H9 (cell line): ENCODE measurements at regions not wholly inside any gene's neighbourhood (a gene's known extent, or its start where the extent isn't known, plus 50 kb on each side); places are given as distances from the start of the nearest gene placed in this dataset.
A peak's percentile ranks its signal among the peaks of the same experiment; 100 is the strongest.

Source experiments
- DNase-seq: peaks from one replicate; pipeline ENCODE4 v3.0.0-alpha.2; 2017
- H2AFZ ChIP-seq: one replicate; pipeline ENCODE4 v1.6.1; 2013; ENCODE audit warnings: mild to moderate bottlenecking, low read length, control low read depth, moderate library complexity
- H2AK5ac ChIP-seq: 2 replicates; pipeline ENCODE4 v1.6.1; 2013; ENCODE audit warnings: low read length, control low read depth, mixed read lengths; ENCODE audit not compliant: insufficient read length
- H2BK120ac ChIP-seq: one replicate; pipeline ENCODE4 v1.6.1; 2013; ENCODE audit warnings: low read depth, mild to moderate bottlenecking, low read length, control low read depth, inconsistent platforms; ENCODE audit not compliant: poor library complexity, severe bottlenecking
- H2BK12ac ChIP-seq: 2 replicates; pipeline ENCODE4 v1.6.1; 2013; ENCODE audit warnings: low read length, control low read depth, mixed read lengths, low read depth; ENCODE audit not compliant: insufficient read length
- H2BK15ac ChIP-seq: 2 replicates; pipeline ENCODE4 v1.6.1; 2013; ENCODE audit warnings: low read depth, low read length, control low read depth
- H2BK20ac ChIP-seq: one replicate; pipeline ENCODE4 v1.6.1; 2013; ENCODE audit warnings: low read depth, mild to moderate bottlenecking, low read length, control low read depth, inconsistent platforms; ENCODE audit not compliant: poor library complexity, severe bottlenecking
- H2BK5ac ChIP-seq: 2 replicates; pipeline ENCODE4 v1.6.1; 2013; ENCODE audit warnings: low read length, control low read depth, mixed read lengths; ENCODE audit not compliant: insufficient read length
- H3K14ac ChIP-seq: 2 replicates; pipeline ENCODE4 v1.6.1; 2013; ENCODE audit warnings: low read length, control low read depth; ENCODE audit not compliant: insufficient read depth
- H3K18ac ChIP-seq: 2 replicates; pipeline ENCODE4 v1.6.1; 2013; ENCODE audit warnings: low read depth, mild to moderate bottlenecking, mixed read lengths, low read length, control low read depth; ENCODE audit not compliant: insufficient read length
- H3K23ac ChIP-seq: 2 replicates; pipeline ENCODE4 v1.6.1; 2013; ENCODE audit warnings: low read length, control low read depth, mixed read lengths, low read depth; ENCODE audit not compliant: insufficient read length
- H3K23me2 ChIP-seq: 2 replicates; pipeline ENCODE4 v1.6.1; 2013; ENCODE audit warnings: low read depth, mild to moderate bottlenecking, mixed read lengths, low read length, control low read depth; ENCODE audit not compliant: insufficient read length, poor library complexity, severe bottlenecking
- H3K27ac ChIP-seq: 2 replicates; pipeline ENCODE4 v1.5.1; 2013; ENCODE audit warnings: low read length, control low read depth, mixed read lengths, low read depth; ENCODE audit not compliant: insufficient read length
- H3K27me3 ChIP-seq: 2 replicates; pipeline ENCODE4 v1.6.1; 2013; ENCODE audit warnings: low read length, control low read depth, inconsistent platforms; ENCODE audit not compliant: insufficient read depth
- H3K4ac ChIP-seq: 2 replicates; pipeline ENCODE4 v1.6.1; 2013; ENCODE audit warnings: low read depth, mild to moderate bottlenecking, control low read depth, inconsistent platforms, low read length, moderate library complexity
- H3K4me1 ChIP-seq: 2 replicates; pipeline ENCODE4 v1.6.1; 2013; ENCODE audit warnings: low read length, control low read depth, inconsistent platforms; ENCODE audit not compliant: insufficient read depth
- H3K4me2 ChIP-seq: 2 replicates; pipeline ENCODE4 v1.6.1; 2013; ENCODE audit warnings: low read length, control low read depth, mixed read lengths; ENCODE audit not compliant: insufficient read length, insufficient read depth
- H3K56ac ChIP-seq: 2 replicates; pipeline ENCODE4 v1.6.1; 2013; ENCODE audit warnings: low read depth, mild to moderate bottlenecking, mixed read lengths, low read length, control low read depth; ENCODE audit not compliant: insufficient read length
- H3K79me1 ChIP-seq: 2 replicates; pipeline ENCODE4 v1.6.1; 2013; ENCODE audit warnings: low read depth, mild to moderate bottlenecking, moderate library complexity, low read length, control low read depth, inconsistent platforms; ENCODE audit not compliant: insufficient read depth, poor library complexity, severe bottlenecking
- H3K79me2 ChIP-seq: 2 replicates; pipeline ENCODE4 v1.6.1; 2013; ENCODE audit warnings: low read length, control low read depth, inconsistent platforms; ENCODE audit not compliant: insufficient read depth
- H3K9ac ChIP-seq: 2 replicates; pipeline ENCODE4 v1.6.1; 2013; ENCODE audit warnings: low read length, control low read depth, mixed read lengths; ENCODE audit not compliant: insufficient read length; ENCODE audit errors: extremely low read depth
- H3K9me3 ChIP-seq: one replicate; pipeline ENCODE4 v1.6.1; 2013; ENCODE audit warnings: low read depth, low read length, inconsistent platforms; ENCODE audit not compliant: control insufficient read depth
- H3T11ph ChIP-seq: one replicate; pipeline ENCODE4 v1.6.1; 2013; ENCODE audit warnings: mild to moderate bottlenecking, low read length, control low read depth, inconsistent platforms
- H4K20me1 ChIP-seq: one replicate; pipeline ENCODE4 v1.6.1; 2013; ENCODE audit not compliant: control insufficient read depth, insufficient read length, insufficient read depth
- H4K5ac ChIP-seq: 2 replicates; pipeline ENCODE4 v1.6.1; 2013; ENCODE audit warnings: low read depth, mild to moderate bottlenecking, mixed read lengths, low read length, control low read depth; ENCODE audit not compliant: insufficient read length
- H4K8ac ChIP-seq: replicated peaks from 2 replicates; pipeline ENCODE4 v1.6.1; 2013; ENCODE audit warnings: low read length, control low read depth, mixed read lengths, low read depth; ENCODE audit not compliant: insufficient read length
- H4K91ac ChIP-seq: 2 replicates; pipeline ENCODE4 v1.6.1; 2013; ENCODE audit warnings: low read depth, mild to moderate bottlenecking, moderate library complexity, mixed read lengths, low read length, control low read depth; ENCODE audit not compliant: insufficient read length
- H3K27ac Mint-ChIP-seq, 3 experiments: 2 replicates in 2 of 3; 3 replicates in 1 of 3; pipeline ENCODE4 v1.8.0; 2020 to 2021; ENCODE audit warnings: mixed read lengths in 3 of 3, mild to moderate bottlenecking in 1 of 3, moderate library complexity in 1 of 3
- H3K27me3 Mint-ChIP-seq: 2 replicates; pipeline ENCODE4 v1.8.0; 2021; ENCODE audit warnings: low read depth, mild to moderate bottlenecking, moderate library complexity, mixed read lengths
- H3K36me3 Mint-ChIP-seq, 3 experiments: 2 replicates in 2 of 3; 3 replicates in 1 of 3; pipeline ENCODE4 v1.8.0; 2020 to 2021; ENCODE audit warnings: low read depth in 3 of 3, mixed read lengths in 3 of 3; ENCODE audit not compliant: insufficient read depth in 1 of 3
- H3K4me1 Mint-ChIP-seq, 2 experiments: 2 replicates each; pipeline ENCODE4 v1.8.0; 2020; ENCODE audit warnings: mixed read lengths in 2 of 2
- H3K4me3 Mint-ChIP-seq, 2 experiments: 2 replicates in 1 of 2; 3 replicates in 1 of 2; pipeline ENCODE4 v1.8.0; 2020 to 2021; ENCODE audit warnings: mild to moderate bottlenecking in 2 of 2, mixed read lengths in 2 of 2, moderate library complexity in 1 of 2
- H3K9me3 Mint-ChIP-seq, 2 experiments: 2 replicates in 1 of 2; 3 replicates in 1 of 2; pipeline ENCODE4 v1.8.0; 2020; ENCODE audit warnings: mild to moderate bottlenecking in 2 of 2, mixed read lengths in 2 of 2, moderate library complexity in 1 of 2
- CTCF ChIP-seq: fragments of 200-600 bp; sonication (generic); conservative IDR thresholded peaks from 3 replicates; pipeline ENCODE4 v1.8.0; 2021; ENCODE audit warnings: antibody characterized with exemption, mild to moderate bottlenecking
- WGBS: extraction: QIAGEN DNeasy Blood & Tissue Kit; methylation state at CpG from one replicate; pipeline ENCODE4 v1.1.7; 2013; ENCODE audit warnings: missing lambda C conversion rate, low lambda C conversion rate, mixed read lengths; ENCODE audit not compliant: insufficient read length; ENCODE audit errors: extremely low coverage; 5-methylcytosine and 5-hydroxymethylcytosine counted together

- no peaks in the 10 kb centered on the region; the same call in 1 of the 2 replicates for H3K27me3 ChIP-seq
- no peak overlapping the region for H3K4me2 ChIP-seq
- peak; percentile 2; the same call in 1 of the 3 replicates for TF ChIP-seq CTCF
- H2BK20ac ChIP-seq, result no peak overlapping the region
- H3K4me3 Mint-ChIP-seq, result no peak overlapping the region
- no peak overlapping the region for H3T11ph ChIP-seq
- no peaks in the 10 kb centered on the region for H3K23me2 ChIP-seq
- H3K56ac ChIP-seq, result no peak overlapping the region
- no peak overlapping the region for H4K8ac ChIP-seq
- H2BK12ac ChIP-seq, result no peak overlapping the region
- H3K4ac ChIP-seq, result no peak overlapping the region
- H2BK5ac ChIP-seq, result no peak overlapping the region
- no peaks in the 10 kb centered on the region for H3K79me2 ChIP-seq
- no peaks in the 10 kb centered on the region for H4K20me1 ChIP-seq
- peaks cover 4 to 17% (median 8%) of the 10 kb centered on the region in 3 experiments; a peak in 6 of 7 replicates for H3K36me3 Mint-ChIP-seq
- H3K4me1 Mint-ChIP-seq, result peaks cover 0 to 7% of the 10 kb centered on the region in 2 experiments; a peak in 2 of 4 replicates
- H2BK120ac ChIP-seq, result no peak overlapping the region
- no peak overlapping the region for H4K91ac ChIP-seq
- H2BK15ac ChIP-seq, result no peak overlapping the region
- H4K5ac ChIP-seq, result no peak overlapping the region
- peaks cover 6% of the 10 kb centered on the region for H3K9me3 ChIP-seq
- H3K4me1 ChIP-seq, result no peaks in the 10 kb centered on the region
- peaks cover 42% of the 10 kb centered on the region for H3K27me3 Mint-ChIP-seq
- WGBS, result no CpG with 5 or more reads among the region's 9 CpGs
- H3K27ac Mint-ChIP-seq, result no peak overlapping the region
- H3K18ac ChIP-seq, result no peak overlapping the region
- no peak overlapping the region for H2AFZ ChIP-seq
- H3K79me1 ChIP-seq, result no peaks in the 10 kb centered on the region
- no peak overlapping the region for H3K23ac ChIP-seq
- no peak overlapping the region for H3K27ac ChIP-seq
- no peak overlapping the region for H3K9ac ChIP-seq
- no peak for DNase-seq
- no peak overlapping the region for H2AK5ac ChIP-seq
- no peak overlapping the region for H3K14ac ChIP-seq
- H3K9me3 Mint-ChIP-seq, result peaks cover 13 to 15% of the 10 kb centered on the region in 2 experiments
Measured at GRCh38 chr6:165890404-165890735, 227.3 kb upstream of the PDE10A start.
